ENCODE measurements at regions not wholly inside any gene's neighbourhood (a gene's known extent, or its start where the extent isn't known, plus 50 kb on each side); places are given as distances from the start of the nearest gene placed in this dataset.

GRCh38 chr21:35142036-35142815, 93.1 kb upstream of the RUNX1 start:
- DNase-seq = no peak

GRCh38 chr21:35139382-35139715, 90.2 kb upstream of the RUNX1 start:
- DNase-seq = no peak

- no peak for DNase-seq
These were observed 89.7 kb upstream of the RUNX1 start for GRCh38 chr21:35138665-35139381.

GRCh38 chr21:35136586-35137219, 87.6 kb upstream of the RUNX1 start:
- DNase-seq = no peak

- no peak for DNase-seq
These were observed 87.0 kb upstream of the RUNX1 start for GRCh38 chr21:35136106-35136505.

GRCh38 chr21:35135481-35135880, 86.4 kb upstream of the RUNX1 start:
- DNase-seq = no peak

- no peak for DNase-seq
These were observed 85.2 kb upstream of the RUNX1 start for GRCh38 chr21:35134309-35134708.

GRCh38 chr21:35128536-35128935, 79.4 kb upstream of the RUNX1 start:
- DNase-seq = no peak

- DNase-seq = no peak
These were observed 78.7 kb upstream of the RUNX1 start for GRCh38 chr21:35127851-35128250.

- DNase-seq = no peak
These were observed 77.9 kb upstream of the RUNX1 start for GRCh38 chr21:35127026-35127425.

- DNase-seq = no peak
These were observed 71.6 kb upstream of the RUNX1 start for GRCh38 chr21:35120631-35121180.

GRCh38 chr21:35119501-35120047, 70.5 kb upstream of the RUNX1 start:
- DNase-seq = no peak

- DNase-seq = no peak
These were observed 67.7 kb upstream of the RUNX1 start for GRCh38 chr21:35116777-35117176.

- no peak for DNase-seq
These were observed 64.0 kb upstream of the RUNX1 start for GRCh38 chr21:35113064-35113463.

- no peak for DNase-seq
These were observed 62.3 kb upstream of the RUNX1 start for GRCh38 chr21:35111321-35111930.

- DNase-seq = no peak
These were observed 59.8 kb upstream of the RUNX1 start for GRCh38 chr21:35108887-35109286.

- DNase-seq = no peak
These were observed 58.4 kb upstream of the RUNX1 start for GRCh38 chr21:35107520-35107919.

- no peak for DNase-seq
These were observed 57.2 kb upstream of the RUNX1 start for GRCh38 chr21:35106246-35106835.

GRCh38 chr21:35102488-35103371, 53.6 kb upstream of the RUNX1 start:
- DNase-seq = no peak

GRCh38 chr21:35100349-35100811, 51.3 kb upstream of the RUNX1 start:
- DNase-seq = no peak

- no peak for DNase-seq
These were observed 50.2 kb upstream of the RUNX1 start for GRCh38 chr21:35099310-35099709.
